ENCODE measurements at regions not wholly inside any gene's neighbourhood (a gene's known extent, or its start where the extent isn't known, plus 50 kb on each side); places are given as distances from the start of the nearest gene placed in this dataset.

GRCh38 chr14:65261946-65262345, 150.6 kb upstream of the FUT8 start:
- no peaks in the 10 kb centered on the region for H3K9me3 ChIP-seq (ENCODE audit: control insufficient read depth, insufficient read depth, low read length)
- H3K4me3 ChIP-seq (ENCODE audit: low read depth, low read length): no peak overlapping the region
- H3K9ac ChIP-seq (ENCODE audit: low read depth, low read length): no peak overlapping the region
- no peaks in the 10 kb centered on the region for H3K36me3 ChIP-seq (ENCODE audit: control insufficient read depth, insufficient read depth, low read length)
- H3K27ac ChIP-seq (ENCODE audit: low read depth, low read length): no peak overlapping the region
- H3K4me1 ChIP-seq (ENCODE audit: control insufficient read depth, insufficient read depth, low read length): no peaks in the 10 kb centered on the region
- H3K27me3 ChIP-seq (ENCODE audit: control insufficient read depth, insufficient read depth, low read length): no peaks in the 10 kb centered on the region

DNA sequence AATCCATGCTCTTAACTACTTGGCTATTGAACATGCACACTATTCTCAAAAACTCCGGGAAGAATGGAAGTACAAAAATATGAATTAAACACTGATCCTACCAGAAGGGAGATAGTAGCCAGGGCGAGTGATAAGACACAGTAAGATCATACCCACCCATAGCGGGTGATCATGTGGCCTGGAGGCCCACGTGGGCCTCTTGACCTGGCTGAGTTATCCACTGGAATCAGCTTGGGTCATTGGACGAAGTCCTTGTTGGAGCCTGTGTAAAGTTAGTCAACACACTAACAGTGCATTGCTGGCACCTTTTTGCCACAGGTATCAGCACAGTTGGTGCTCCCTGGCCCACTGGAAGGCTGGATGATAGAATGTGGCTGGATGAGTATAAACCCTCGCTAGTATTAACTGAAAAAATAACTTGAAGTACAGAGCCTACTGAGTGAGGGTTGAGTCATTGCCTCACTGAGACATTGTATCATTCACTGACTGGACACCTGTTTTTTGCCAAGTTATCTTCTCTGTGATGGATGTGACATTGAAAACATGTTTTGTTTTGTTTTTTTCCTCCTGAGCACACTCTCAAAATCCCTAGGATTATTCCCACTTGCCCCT, 149.2 kb upstream of the FUT8 start:
- no peak overlapping the region for H3K27ac ChIP-seq (ENCODE audit: low read depth, low read length)
- no peaks in the 10 kb centered on the region for H3K4me1 ChIP-seq (ENCODE audit: control insufficient read depth, insufficient read depth, low read length)
- no peaks in the 10 kb centered on the region for H3K9me3 ChIP-seq (ENCODE audit: control insufficient read depth, insufficient read depth, low read length)
- no peaks in the 10 kb centered on the region for H3K27me3 ChIP-seq (ENCODE audit: control insufficient read depth, insufficient read depth, low read length)
- H3K36me3 ChIP-seq (ENCODE audit: control insufficient read depth, insufficient read depth, low read length): no peaks in the 10 kb centered on the region
- no peak overlapping the region for H3K9ac ChIP-seq (ENCODE audit: low read depth, low read length)
- H3K4me3 ChIP-seq (ENCODE audit: low read depth, low read length): no peak overlapping the region

DNA sequence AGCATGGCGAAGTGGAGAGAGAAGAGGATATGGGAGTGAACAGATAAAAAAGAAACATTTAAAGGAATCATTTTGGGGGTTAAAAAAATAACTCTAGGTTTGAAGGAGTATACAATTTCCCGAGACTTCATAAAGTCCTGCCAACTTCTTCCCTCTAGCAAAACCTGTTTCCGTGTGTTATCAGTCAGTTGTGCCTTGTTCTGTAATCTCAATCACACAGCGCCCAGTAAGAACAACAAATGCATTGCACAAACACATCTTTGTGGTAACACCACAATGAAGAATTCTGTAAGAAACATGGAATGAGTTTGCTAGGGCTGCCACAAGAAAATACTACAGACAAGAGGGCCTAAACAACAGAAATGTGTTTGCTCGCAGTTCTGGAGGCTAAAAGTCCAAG, 144.7 kb upstream of the FUT8 start:
- Histone ChIP-seq H3K9me3 (ENCODE audit: control insufficient read depth, insufficient read depth, low read length) (no peaks in the 10 kb centered on the region), H3K27ac (ENCODE audit: low read depth, low read length) (no peak overlapping the region), H3K9ac (ENCODE audit: low read depth, low read length) (no peak overlapping the region), H3K27me3 (ENCODE audit: control insufficient read depth, insufficient read depth, low read length) (no peaks in the 10 kb centered on the region), H3K4me3 (ENCODE audit: low read depth, low read length) (no peak overlapping the region), H3K36me3 (ENCODE audit: control insufficient read depth, insufficient read depth, low read length) (no peaks in the 10 kb centered on the region), H3K4me1 (ENCODE audit: control insufficient read depth, insufficient read depth, low read length) (no peaks in the 10 kb centered on the region)

GRCh38 chr14:65268594-65268993, 143.9 kb upstream of the FUT8 start:
- no peaks in the 10 kb centered on the region for H3K4me1 ChIP-seq (ENCODE audit: control insufficient read depth, insufficient read depth, low read length)
- no peaks in the 10 kb centered on the region for H3K36me3 ChIP-seq (ENCODE audit: control insufficient read depth, insufficient read depth, low read length)
- no peak overlapping the region for H3K9ac ChIP-seq (ENCODE audit: low read depth, low read length)
- H3K4me3 ChIP-seq (ENCODE audit: low read depth, low read length): no peak overlapping the region
- no peaks in the 10 kb centered on the region for H3K9me3 ChIP-seq (ENCODE audit: control insufficient read depth, insufficient read depth, low read length)
- H3K27me3 ChIP-seq (ENCODE audit: control insufficient read depth, insufficient read depth, low read length): no peaks in the 10 kb centered on the region
- no peak overlapping the region for H3K27ac ChIP-seq (ENCODE audit: low read depth, low read length)

DNA sequence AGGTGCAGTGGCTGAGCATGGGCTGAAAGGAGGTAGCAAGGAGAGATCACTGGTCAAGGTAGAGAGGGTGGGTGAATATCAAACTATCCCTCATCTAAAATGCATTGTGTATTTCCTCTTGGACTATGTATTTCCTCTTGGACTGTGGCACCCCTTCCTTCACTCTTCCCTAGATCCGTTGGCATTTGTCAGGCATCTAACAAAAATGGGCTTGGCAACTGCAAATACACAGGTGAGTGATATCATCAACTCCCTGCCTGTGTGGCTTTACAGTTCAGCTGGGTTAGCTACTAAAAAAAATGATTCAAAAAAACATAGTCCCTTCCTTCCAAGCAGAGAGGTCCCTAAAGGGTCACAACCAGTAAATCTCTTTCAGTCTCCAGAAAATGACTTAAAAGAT, 142.8 kb upstream of the FUT8 start:
- Histone ChIP-seq H3K27me3 (ENCODE audit: control insufficient read depth, insufficient read depth, low read length) (no peaks in the 10 kb centered on the region), H3K9me3 (ENCODE audit: control insufficient read depth, insufficient read depth, low read length) (no peaks in the 10 kb centered on the region), H3K4me1 (ENCODE audit: control insufficient read depth, insufficient read depth, low read length) (no peaks in the 10 kb centered on the region), H3K27ac (ENCODE audit: low read depth, low read length) (no peak overlapping the region), H3K9ac (ENCODE audit: low read depth, low read length) (no peak overlapping the region), H3K4me3 (ENCODE audit: low read depth, low read length) (no peak overlapping the region), H3K36me3 (ENCODE audit: control insufficient read depth, insufficient read depth, low read length) (no peaks in the 10 kb centered on the region)

GRCh38 chr14:65277027-65277426, 135.5 kb upstream of the FUT8 start:
- Histone ChIP-seq H3K4me1 (ENCODE audit: control insufficient read depth, insufficient read depth, low read length) (peaks cover 14% of the 10 kb centered on the region), H3K27ac (ENCODE audit: low read depth, low read length) (peak overlapping the region; percentile 14), H3K9me3 (ENCODE audit: control insufficient read depth, insufficient read depth, low read length) (no peaks in the 10 kb centered on the region; the same call in 1 of the 2 replicates), H3K27me3 (ENCODE audit: control insufficient read depth, insufficient read depth, low read length) (no peaks in the 10 kb centered on the region), H3K9ac (ENCODE audit: low read depth, low read length) (no peak overlapping the region), H3K36me3 (ENCODE audit: control insufficient read depth, insufficient read depth, low read length) (no peaks in the 10 kb centered on the region), H3K4me3 (ENCODE audit: low read depth, low read length) (no peak overlapping the region)

DNA sequence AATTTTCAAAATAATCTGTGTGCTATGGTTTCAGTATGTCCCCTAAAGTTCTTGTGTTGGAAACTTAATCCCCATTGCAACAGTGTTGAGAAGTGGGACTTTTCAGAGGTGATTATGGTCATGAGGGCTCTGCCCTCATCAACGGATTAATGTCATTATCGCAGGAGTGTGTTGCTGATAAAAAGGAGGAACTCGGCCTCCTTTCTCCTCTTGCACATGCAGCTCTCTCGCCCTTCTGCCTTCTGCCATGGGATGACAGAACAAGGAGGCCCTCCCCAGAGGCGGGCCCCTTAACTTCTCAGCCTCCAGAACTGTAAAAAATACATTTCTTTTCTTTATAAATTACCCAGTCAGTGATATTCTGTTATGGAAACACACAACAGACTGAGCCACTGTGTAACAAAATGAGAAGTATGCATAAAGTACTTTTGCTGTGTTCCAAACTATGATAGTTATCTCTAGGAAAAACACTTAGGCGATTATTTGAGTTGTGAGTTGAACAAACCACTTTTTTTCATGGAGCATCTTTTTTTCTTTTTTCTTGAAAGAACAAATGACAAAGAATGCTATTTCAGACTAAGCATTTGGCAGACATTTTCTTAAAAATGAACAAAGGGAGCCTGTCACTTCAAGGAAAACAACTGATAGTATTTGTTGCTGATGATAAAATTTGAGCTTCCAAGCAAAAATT, 134.8 kb upstream of the FUT8 start:
- Histone ChIP-seq H3K9me3 (ENCODE audit: control insufficient read depth, insufficient read depth, low read length) (no peaks in the 10 kb centered on the region; the same call in 1 of the 2 replicates), H3K36me3 (ENCODE audit: control insufficient read depth, insufficient read depth, low read length) (no peaks in the 10 kb centered on the region), H3K27ac (ENCODE audit: low read depth, low read length) (no peak overlapping the region)

GRCh38 chr14:65278589-65278988, 133.9 kb upstream of the FUT8 start:
- Histone ChIP-seq H3K9me3 (ENCODE audit: control insufficient read depth, insufficient read depth, low read length) (no peaks in the 10 kb centered on the region; the same call in 1 of the 2 replicates), H3K27me3 (ENCODE audit: control insufficient read depth, insufficient read depth, low read length) (no peaks in the 10 kb centered on the region), H3K27ac (ENCODE audit: low read depth, low read length) (no peak overlapping the region), H3K4me1 (ENCODE audit: control insufficient read depth, insufficient read depth, low read length) (peaks cover 27% of the 10 kb centered on the region), H3K9ac (ENCODE audit: low read depth, low read length) (no peak overlapping the region), H3K4me3 (ENCODE audit: low read depth, low read length) (no peak overlapping the region), H3K36me3 (ENCODE audit: control insufficient read depth, insufficient read depth, low read length) (no peaks in the 10 kb centered on the region)

More for the DNA sequence above, 134.8 kb upstream of the FUT8 start:
- Histone ChIP-seq H3K4me1 (ENCODE audit: control insufficient read depth, insufficient read depth, low read length) (peaks cover 20% of the 10 kb centered on the region), H3K9ac (ENCODE audit: low read depth, low read length) (no peak overlapping the region), H3K4me3 (ENCODE audit: low read depth, low read length) (no peak overlapping the region), H3K27me3 (ENCODE audit: control insufficient read depth, insufficient read depth, low read length) (no peaks in the 10 kb centered on the region)

- H3K4me1 ChIP-seq (ENCODE audit: control insufficient read depth, insufficient read depth, low read length): peaks cover 27% of the 10 kb centered on the region
- H3K9me3 ChIP-seq (ENCODE audit: control insufficient read depth, insufficient read depth, low read length): no peaks in the 10 kb centered on the region; the same call in 1 of the 2 replicates
- no peaks in the 10 kb centered on the region for H3K27me3 ChIP-seq (ENCODE audit: control insufficient read depth, insufficient read depth, low read length)
- no peaks in the 10 kb centered on the region for H3K36me3 ChIP-seq (ENCODE audit: control insufficient read depth, insufficient read depth, low read length)
- no peak overlapping the region for H3K9ac ChIP-seq (ENCODE audit: low read depth, low read length)
- H3K27ac ChIP-seq (ENCODE audit: low read depth, low read length): no peak overlapping the region
- no peak overlapping the region for H3K4me3 ChIP-seq (ENCODE audit: low read depth, low read length)
These were observed 133.0 kb upstream of the FUT8 start for GRCh38 chr14:65279510-65279909.

DNA sequence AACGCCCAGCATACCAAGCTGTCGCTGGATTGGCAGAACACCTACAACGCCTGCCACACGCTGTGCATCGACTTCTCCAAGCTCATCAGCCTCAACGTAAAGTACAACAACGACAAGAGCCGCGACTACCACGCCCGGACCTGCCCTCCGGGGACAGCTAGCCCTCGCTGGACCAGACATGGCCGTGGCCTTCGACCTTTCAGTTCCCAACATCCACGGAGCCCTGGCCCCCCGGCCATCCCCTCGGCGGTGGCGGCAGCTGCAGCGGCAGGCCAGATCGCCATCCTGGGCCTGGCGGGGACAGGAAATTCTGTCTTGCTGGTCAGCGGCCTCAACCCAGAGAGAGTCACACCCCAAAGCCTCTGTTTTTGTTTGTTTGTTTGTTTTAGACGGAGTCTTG, 132.6 kb upstream of the FUT8 start:
- no peak overlapping the region for H3K9ac ChIP-seq (ENCODE audit: low read depth, low read length)
- no peak overlapping the region for H3K4me3 ChIP-seq (ENCODE audit: low read depth, low read length)
- peaks cover 27% of the 10 kb centered on the region for H3K4me1 ChIP-seq (ENCODE audit: control insufficient read depth, insufficient read depth, low read length)
- H3K36me3 ChIP-seq (ENCODE audit: control insufficient read depth, insufficient read depth, low read length): no peaks in the 10 kb centered on the region
- no peaks in the 10 kb centered on the region; the same call in 1 of the 2 replicates for H3K9me3 ChIP-seq (ENCODE audit: control insufficient read depth, insufficient read depth, low read length)
- H3K27ac ChIP-seq (ENCODE audit: low read depth, low read length): no peak overlapping the region
- H3K27me3 ChIP-seq (ENCODE audit: control insufficient read depth, insufficient read depth, low read length): no peaks in the 10 kb centered on the region

GRCh38 chr14:65280653-65281052, 131.9 kb upstream of the FUT8 start:
- Histone ChIP-seq H3K4me3 (ENCODE audit: low read depth, low read length) (no peak overlapping the region), H3K9me3 (ENCODE audit: control insufficient read depth, insufficient read depth, low read length) (no peaks in the 10 kb centered on the region; the same call in 1 of the 2 replicates), H3K4me1 (ENCODE audit: control insufficient read depth, insufficient read depth, low read length) (peaks cover 27% of the 10 kb centered on the region), H3K27me3 (ENCODE audit: control insufficient read depth, insufficient read depth, low read length) (no peaks in the 10 kb centered on the region), H3K9ac (ENCODE audit: low read depth, low read length) (no peak overlapping the region), H3K36me3 (ENCODE audit: control insufficient read depth, insufficient read depth, low read length) (no peaks in the 10 kb centered on the region), H3K27ac (ENCODE audit: low read depth, low read length) (no peak overlapping the region)

Measured in HUES48 (cell line).